Skin of body (tissue), 1 donor: ENCODE measurements at regions not wholly inside any gene's neighbourhood (a gene's known extent, or its start where the extent isn't known, plus 50 kb on each side); places are given as distances from the start of the nearest gene placed in this dataset.
"Not testable (repeated sequence)": the region's sequence is repeated elsewhere in the genome, so short reads cannot be mapped to it uniquely, and the experiment has no call there.

Source experiments
- DNase-seq: peaks from one replicate; lab custom pipeline; 2025; lab: John Stamatoyannopoulos, UW

- peak; percentile 41 for DNase-seq
Measured at GRCh38 chr16:51982715-51983680, 563.9 kb downstream of the TOX3 start.

- DNase-seq = no peak
Measured at GRCh38 chr16:51981725-51982124, 565.2 kb downstream of the TOX3 start.

DNA sequence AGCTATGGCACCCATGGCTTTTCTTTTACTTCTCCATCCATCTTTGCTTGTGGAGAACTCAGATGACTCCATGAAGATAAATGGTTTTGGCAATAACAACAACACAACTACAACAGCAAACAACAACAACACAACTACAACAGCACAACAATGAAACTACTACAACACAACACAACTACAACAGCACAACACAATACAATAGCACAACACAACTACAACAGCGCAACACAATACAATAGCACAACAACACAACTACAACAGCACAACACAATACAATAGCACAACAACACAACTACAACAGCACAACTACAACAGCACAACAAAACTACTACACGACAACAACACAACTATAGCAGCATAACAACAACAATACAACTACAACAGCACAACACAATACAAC lies 569.4 kb downstream of the TOX3 start:
- not testable (repeated sequence) for DNase-seq

- no peak for DNase-seq
Measured at GRCh38 chr16:51971184-51971583, 575.8 kb downstream of the TOX3 start.

DNA sequence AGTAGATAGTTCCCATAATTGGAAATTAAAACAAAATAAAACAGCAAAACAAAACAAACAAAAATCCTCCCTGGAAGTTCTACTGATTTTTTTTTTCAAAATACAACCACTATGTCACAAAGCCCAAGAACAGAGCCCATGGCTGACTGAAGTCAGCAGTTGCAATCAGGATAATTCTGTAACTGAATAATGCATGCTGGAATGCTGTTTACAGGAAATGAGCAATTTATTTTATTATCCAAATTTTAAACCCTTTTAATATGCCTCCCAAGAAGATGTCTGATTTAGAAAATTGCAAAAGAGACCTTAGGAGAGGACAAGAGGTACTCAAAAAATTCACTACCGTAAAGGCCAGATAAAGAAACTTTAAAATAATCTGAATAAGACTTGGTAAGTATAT lies 578.2 kb downstream of the TOX3 start:
- no peak for DNase-seq

DNA sequence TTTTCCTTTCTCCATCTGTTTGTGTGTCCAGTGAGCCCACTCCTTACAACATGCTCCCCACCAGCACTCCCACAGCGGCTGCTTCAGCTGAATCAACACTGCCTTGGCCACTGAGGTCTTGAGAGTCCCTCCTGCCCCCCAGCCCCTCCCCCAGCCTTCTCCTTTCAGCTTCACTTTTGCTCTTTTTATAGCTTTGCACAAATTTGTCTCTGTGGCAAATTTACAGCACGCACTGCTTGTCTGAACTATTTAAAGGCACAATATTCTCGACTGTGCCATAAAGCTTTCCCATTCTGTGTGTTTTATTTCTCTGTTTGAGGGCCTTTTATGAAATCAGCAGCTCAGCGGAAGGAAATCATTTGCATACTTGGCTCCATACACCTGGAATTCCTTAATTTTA lies 579.3 kb downstream of the TOX3 start:
- no peak for DNase-seq

DNA sequence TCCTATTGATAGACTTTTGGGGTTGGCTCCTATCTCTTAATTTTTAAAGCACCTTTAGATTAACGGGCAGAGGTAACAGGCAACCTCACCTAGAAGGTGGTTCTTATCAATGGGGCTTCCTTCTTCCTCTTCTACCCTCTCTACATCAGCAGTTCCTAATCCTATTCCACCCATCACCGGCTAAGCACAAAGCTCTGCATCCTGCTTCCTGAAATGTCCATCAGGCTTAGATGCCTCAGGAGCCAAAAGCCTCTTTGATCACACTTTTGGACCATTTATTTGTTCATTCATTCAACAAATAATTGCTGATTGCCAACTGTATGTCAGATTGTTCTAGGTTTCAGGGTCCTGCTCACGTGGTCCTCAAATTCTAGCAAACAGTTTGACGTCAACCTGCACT lies 586.0 kb downstream of the TOX3 start:
- DNase-seq = no peak

GRCh38 chr16:51953286-51953985 lies 593.5 kb downstream of the TOX3 start:
- DNase-seq = no peak

- no peak for DNase-seq
Measured at GRCh38 chr16:51952500-51952899, 594.4 kb downstream of the TOX3 start.

DNA sequence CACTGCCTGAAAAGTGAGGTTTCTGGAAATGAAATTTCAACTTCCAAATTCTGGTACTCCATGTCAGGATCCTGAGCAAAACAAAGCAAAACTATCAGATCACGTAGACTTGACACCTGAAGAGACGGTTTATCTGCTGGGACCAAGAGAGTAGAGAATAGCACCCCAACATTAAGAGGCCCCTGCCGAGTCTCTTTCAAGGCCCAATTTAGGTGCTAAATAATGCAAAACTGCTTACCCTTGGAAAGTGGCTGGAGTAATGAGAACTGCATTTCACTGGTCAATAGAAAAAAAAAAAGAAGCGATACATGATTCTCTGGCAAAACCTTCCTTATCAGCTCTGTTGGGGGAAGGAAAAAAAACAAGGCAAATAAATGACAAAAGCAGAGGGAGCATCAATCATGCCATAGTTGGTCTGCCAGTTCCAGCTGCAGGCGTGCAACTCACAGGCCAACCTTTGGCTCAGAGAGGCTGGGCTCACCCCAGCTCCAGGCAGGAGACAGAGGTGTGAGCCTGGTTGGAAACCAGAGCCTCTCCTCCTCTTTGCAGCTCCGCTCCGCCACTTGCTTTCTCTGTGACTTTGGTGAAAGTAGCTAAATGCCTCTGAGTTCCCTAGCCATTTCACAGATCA lies 595.2 kb downstream of the TOX3 start:
- no peak for DNase-seq

DNA sequence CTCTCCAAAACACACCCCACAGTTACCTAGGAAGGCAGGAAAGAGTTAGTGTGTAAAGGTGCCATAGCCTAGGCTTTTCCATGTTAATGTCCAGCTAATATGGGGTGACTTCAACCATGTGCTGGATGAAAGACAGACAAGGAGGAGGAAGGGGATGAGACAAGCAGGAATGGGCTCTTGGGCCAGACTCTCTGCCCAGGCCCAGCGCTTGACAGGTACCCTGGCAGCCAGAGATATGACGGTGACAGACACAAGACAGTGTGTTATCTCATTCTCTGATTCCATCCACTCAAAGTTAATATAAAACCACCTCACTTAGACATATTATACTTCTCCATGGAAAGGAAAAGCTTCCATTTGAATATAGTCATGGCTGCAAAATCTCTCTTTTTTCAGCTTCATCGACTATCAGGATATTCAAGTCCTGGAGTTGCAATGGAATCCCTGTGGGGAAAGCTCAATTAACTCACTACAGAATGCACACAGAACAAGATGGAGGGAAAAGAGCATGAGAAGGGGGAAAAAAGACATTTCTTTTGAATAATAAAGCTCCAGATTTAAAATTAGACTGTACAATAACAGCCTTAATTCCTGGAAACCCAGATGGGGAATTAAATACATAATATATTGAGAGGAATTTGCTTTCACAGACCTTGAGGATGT lies 596.7 kb downstream of the TOX3 start:
- DNase-seq = no peak

- no peak for DNase-seq
Measured at GRCh38 chr16:51949282-51949681, 597.7 kb downstream of the TOX3 start.

DNA sequence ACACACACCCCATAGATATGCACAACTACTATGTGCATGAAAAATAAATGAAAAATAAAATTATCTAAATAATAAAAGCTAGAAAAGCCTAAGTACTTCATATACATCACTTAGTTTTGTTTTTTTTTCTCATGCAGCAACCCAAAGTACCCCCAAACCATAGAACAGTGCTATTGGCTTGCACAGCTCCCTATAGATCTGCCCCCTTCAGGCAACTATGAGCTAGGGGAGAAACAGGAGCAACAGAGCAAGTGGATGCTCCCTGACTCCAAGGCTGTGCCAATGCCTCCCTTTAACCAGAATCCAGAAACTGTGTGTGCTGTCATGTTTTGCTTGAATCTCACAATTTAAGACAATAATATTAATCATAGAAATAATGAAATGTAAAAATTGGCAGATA lies 605.5 kb downstream of the TOX3 start:
- DNase-seq = no peak

- DNase-seq = no peak
Measured at GRCh38 chr16:51940183-51940582, 606.8 kb downstream of the TOX3 start.

DNA sequence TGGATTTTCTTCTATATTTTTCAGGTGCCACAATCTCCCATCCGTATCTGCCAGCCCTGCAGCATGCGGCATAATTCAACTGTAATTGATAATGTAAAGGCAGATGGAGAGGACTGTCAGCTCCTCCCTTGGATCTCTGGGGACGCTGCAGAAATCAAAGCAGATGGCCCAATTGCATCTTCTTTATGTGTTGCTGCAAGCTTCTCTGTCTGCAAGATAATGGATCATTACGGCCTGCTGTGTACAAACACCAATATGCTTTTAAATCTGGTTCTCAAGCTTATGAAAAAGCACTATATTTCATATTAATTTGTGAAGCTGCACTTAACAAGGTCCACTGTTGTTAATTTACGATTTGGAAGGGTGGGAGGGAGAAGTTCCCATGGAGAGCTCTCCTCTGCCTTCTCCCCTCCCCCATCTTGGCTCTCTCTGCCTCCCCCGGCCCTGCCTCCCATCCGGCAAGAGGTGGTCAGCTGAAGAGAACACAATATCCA lies 607.5 kb downstream of the TOX3 start:
- DNase-seq = no peak

DNA sequence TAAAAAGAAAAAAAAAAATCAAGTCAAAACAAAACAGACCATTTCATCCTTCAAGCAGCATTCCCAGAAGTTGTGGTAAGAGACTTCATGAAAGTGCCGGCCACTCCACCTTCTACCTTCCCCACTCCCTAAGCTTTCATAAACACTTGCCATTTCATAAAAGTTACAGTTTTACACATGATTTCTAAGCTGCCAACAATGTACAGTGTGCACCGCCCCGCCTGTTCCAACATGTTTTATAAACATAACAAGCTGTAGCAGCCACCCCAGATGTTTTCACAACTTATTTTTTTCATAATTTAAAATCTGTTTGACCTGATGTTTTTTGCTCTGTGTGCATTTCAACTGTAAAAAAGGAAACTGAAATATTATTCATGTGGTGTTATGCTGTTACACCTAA lies 608.1 kb downstream of the TOX3 start:
- no peak for DNase-seq

- DNase-seq = no peak
Measured at GRCh38 chr16:51937771-51938170, 609.2 kb downstream of the TOX3 start.

DNA sequence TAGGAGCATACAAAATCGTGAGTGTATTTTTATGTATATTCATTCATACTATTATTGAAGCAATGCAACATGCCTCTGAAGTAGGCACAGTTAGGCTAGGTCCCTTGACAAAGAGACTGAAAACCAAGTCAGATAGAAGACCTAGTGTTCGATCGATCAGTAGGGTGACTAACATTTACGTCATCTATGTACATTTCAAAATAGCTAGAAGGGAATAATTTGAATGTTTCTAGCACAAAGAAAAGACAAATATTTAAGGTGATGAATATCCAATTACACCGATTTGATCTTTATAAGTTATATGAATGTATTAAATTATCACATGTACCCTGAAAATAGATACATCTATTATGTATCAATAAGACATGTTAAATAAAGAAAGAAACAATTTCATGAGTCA lies 610.1 kb downstream of the TOX3 start:
- DNase-seq = no peak

GRCh38 chr16:51932317-51932716 lies 614.6 kb downstream of the TOX3 start:
- no peak for DNase-seq

DNA sequence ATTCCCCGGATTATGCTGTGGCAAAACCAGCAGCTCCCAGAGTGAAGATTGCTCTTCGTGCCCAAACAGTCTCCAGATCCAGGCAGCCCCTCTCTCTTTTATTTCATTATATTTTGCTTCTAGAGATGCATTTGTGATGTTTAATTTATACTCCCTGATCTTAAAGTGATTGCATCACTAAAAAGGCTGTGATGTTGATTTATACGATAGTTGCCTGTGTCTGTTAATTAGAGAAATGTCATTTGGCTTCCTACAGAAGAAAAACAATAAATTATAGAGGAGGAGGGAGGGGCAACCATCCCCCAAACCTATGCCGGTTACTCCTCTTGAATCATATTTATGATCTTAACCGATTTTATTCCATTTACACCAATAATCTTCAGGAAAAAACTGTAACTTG lies 615.3 kb downstream of the TOX3 start:
- DNase-seq = no peak

DNA sequence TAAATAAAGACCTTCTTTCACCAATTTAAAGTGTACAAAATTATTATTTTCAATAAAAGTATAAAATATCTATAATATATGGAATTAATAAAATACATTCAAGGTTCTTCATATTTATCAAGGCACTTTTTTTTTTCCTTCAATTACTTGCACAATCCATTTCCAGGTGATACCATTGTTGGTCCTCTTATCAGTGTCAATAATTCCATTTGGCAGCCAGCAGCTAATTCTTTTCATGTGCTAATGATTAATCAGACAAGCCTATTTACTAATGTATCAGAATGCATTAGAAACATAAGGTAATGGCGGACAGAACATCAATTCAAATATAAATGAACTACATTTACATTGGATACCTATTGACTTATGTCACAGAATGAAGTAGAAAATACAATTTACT lies 622.2 kb downstream of the TOX3 start:
- no peak for DNase-seq

DNA sequence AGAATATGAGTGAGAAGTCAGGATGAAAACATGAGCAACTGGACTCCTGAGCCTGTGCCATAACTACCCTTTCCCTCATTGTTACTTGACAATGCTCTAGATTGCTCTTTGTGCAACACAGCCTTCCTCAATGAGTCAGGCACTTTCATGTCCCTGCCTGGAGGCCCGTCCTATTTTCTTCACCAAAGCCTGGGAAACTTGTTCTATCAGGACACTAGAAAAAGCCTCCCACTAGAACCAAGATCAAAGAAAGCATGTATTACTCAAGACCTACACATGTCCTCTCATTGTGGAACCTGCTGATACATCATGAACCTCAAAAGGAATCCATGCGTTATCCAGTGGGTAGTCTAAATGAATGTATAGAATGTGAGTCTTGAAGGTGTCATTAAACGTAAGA lies 624.5 kb downstream of the TOX3 start:
- no peak for DNase-seq
